CD14-positive monocyte (primary cell): ENCODE measurements at regions not wholly inside any gene's neighbourhood (a gene's known extent, or its start where the extent isn't known, plus 50 kb on each side); places are given as distances from the start of the nearest gene placed in this dataset.

ENCODE experiments used
- DNase-seq, 3 donors: peaks; one replicate each; pipeline ENCODE4 v3.0.0-alpha.2; 2011 to 2022
- H2AFZ ChIP-seq: 2 replicates; pipeline ENCODE4 v1.6.0; 2012; ENCODE audit warnings: mild to moderate bottlenecking, low read depth, low read length, inconsistent platforms; ENCODE audit not compliant: insufficient read depth, poor library complexity, severe bottlenecking
- H3K27ac ChIP-seq, 2 donors: 1 replicate in 1 of 2; 2 replicates in 1 of 2; pipeline ENCODE4 v1.5.1; 2012 to 2013; ENCODE audit warnings: low read length in 2 of 2, control low read depth in 1 of 2, inconsistent platforms in 1 of 2, low read depth in 1 of 2, mild to moderate bottlenecking in 1 of 2
- H3K27me3 ChIP-seq, 2 donors: one replicate each; pipeline versions ENCODE4 v1.6.0 to v1.6.1; 2011 to 2013; ENCODE audit warnings: low read length in 2 of 2; ENCODE audit not compliant: control insufficient read depth in 2 of 2, insufficient read depth in 2 of 2
- H3K36me3 ChIP-seq, 2 donors: replicated peaks in 1 of 2; 1 replicate in 1 of 2; 2 replicates in 1 of 2; pipeline versions ENCODE4 v1.5.1 to v1.6.1; 2012 to 2013; ENCODE audit warnings: low read length in 2 of 2, control low read depth in 1 of 2, inconsistent platforms in 1 of 2, mild to moderate bottlenecking in 1 of 2; ENCODE audit not compliant: insufficient read depth in 2 of 2, control insufficient read depth in 1 of 2
- H3K4me1 ChIP-seq, 2 donors: 1 replicate in 1 of 2; 2 replicates in 1 of 2; pipeline versions ENCODE4 v1.5.1 to v1.6.1; 2012 to 2013; ENCODE audit warnings: low read length in 2 of 2, control low read depth in 1 of 2, inconsistent platforms in 1 of 2, mild to moderate bottlenecking in 1 of 2, moderate library complexity in 1 of 2; ENCODE audit not compliant: insufficient read depth in 2 of 2, control insufficient read depth in 1 of 2
- H3K4me2 ChIP-seq: replicated peaks from 2 replicates; pipeline ENCODE3; 2012; ENCODE audit warnings: low read length, moderate library complexity, mild to moderate bottlenecking; ENCODE audit not compliant: poor library complexity, severe bottlenecking; ENCODE audit errors: extremely low read depth
- H3K4me3 ChIP-seq, 3 experiments: fragments of 200-600 bp in 1 of 3; sonication (generic) in 1 of 3; replicated peaks in 1 of 3; 1 replicate in 2 of 3; 2 replicates in 1 of 3; pipeline ENCODE4 v1.5.1; 2011 to 2013; ENCODE audit warnings: low read length in 3 of 3, mild to moderate bottlenecking in 3 of 3, control low read depth in 2 of 3, low read depth in 2 of 3, inconsistent platforms in 1 of 3, moderate library complexity in 1 of 3
- H3K79me2 ChIP-seq: 2 replicates; pipeline ENCODE4 v1.6.0; 2012; ENCODE audit warnings: mild to moderate bottlenecking, control low read depth, inconsistent platforms, low read length, moderate library complexity; ENCODE audit not compliant: insufficient read depth
- H3K9ac ChIP-seq: 2 replicates; pipeline ENCODE4 v1.6.0; 2017; ENCODE audit warnings: low read length, mild to moderate bottlenecking; ENCODE audit not compliant: insufficient read depth, poor library complexity, severe bottlenecking
- H3K9me3 ChIP-seq, 2 donors: replicated peaks in 1 of 2; 1 replicate in 1 of 2; 2 replicates in 1 of 2; pipeline versions ENCODE4 v1.5.1 to v1.6.1; 2012 to 2013; ENCODE audit warnings: low read length in 2 of 2, control low read depth in 1 of 2; ENCODE audit not compliant: control insufficient read depth in 1 of 2, insufficient read depth in 1 of 2
- H4K20me1 ChIP-seq: 2 replicates; pipeline ENCODE4 v1.6.0; 2012; ENCODE audit warnings: mild to moderate bottlenecking, low read length, control low read depth, moderate library complexity; ENCODE audit not compliant: insufficient read depth
- H3K27ac Mint-ChIP-seq, 7 donors: one replicate each; pipeline ENCODE4 v1.8.0; 2020; ENCODE audit warnings: mild to moderate bottlenecking in 7 of 7, mixed read lengths in 7 of 7, moderate library complexity in 6 of 7, inconsistent platforms in 2 of 7
- H3K27me3 Mint-ChIP-seq, 3 donors: one replicate each; pipeline ENCODE4 v1.8.0; 2021 to 2022; ENCODE audit warnings: low read depth in 3 of 3, mild to moderate bottlenecking in 3 of 3, mixed read lengths in 3 of 3, moderate library complexity in 3 of 3, inconsistent platforms in 1 of 3
- H3K36me3 Mint-ChIP-seq, 2 donors: one replicate each; pipeline ENCODE4 v1.8.0; 2020; ENCODE audit warnings: mixed read lengths in 2 of 2, inconsistent platforms in 1 of 2, mild to moderate bottlenecking in 1 of 2
- H3K4me1 Mint-ChIP-seq: one replicate; pipeline ENCODE4 v1.8.0; 2020; ENCODE audit warnings: mild to moderate bottlenecking, mixed read lengths
- H3K4me3 Mint-ChIP-seq, 2 donors: one replicate each; pipeline ENCODE4 v1.8.0; 2020; ENCODE audit warnings: mild to moderate bottlenecking in 2 of 2, mixed read lengths in 2 of 2, moderate library complexity in 1 of 2
- H3K9me3 Mint-ChIP-seq, 7 donors: one replicate each; pipeline ENCODE4 v1.8.0; 2020 to 2022; ENCODE audit warnings: mixed read lengths in 7 of 7, mild to moderate bottlenecking in 6 of 7, moderate library complexity in 6 of 7, inconsistent platforms in 2 of 7
- CTCF ChIP-seq: fragments of 200-600 bp; IDR thresholded peaks from one replicate; pipeline ENCODE4 v1.8.0; 2022; ENCODE audit warnings: antibody characterized with exemption, mild to moderate bottlenecking
- WGBS: methylation state at CpG from one replicate; pipeline ENCODE4 v1.1.5; 2013; ENCODE audit warnings: missing lambda C conversion rate; ENCODE audit not compliant: insufficient coverage; 5-methylcytosine and 5-hydroxymethylcytosine counted together
- intact Hi-C, 2 donors: fragments of 100-400 bp; cut with micrococcal nuclease; formaldehyde crosslinking; loops; one replicate each; pipeline versions ENCODE4 v1.15.0 to v1.15.1; 2023

- no peaks in the 10 kb centered on the region for H3K79me2 ChIP-seq
- H3K27me3 Mint-ChIP-seq, result peaks cover 0 to 8% (median 1%) of the 10 kb centered on the region in 3 donors
- H3K9ac ChIP-seq, result no peak overlapping the region
- WGBS, result no CpG with 5 or more reads among the region's 2 CpGs
- no peaks in the 10 kb centered on the region for H3K4me1 Mint-ChIP-seq
- intact Hi-C loops, result no loop called here
- no peak overlapping the region for H2AFZ ChIP-seq
- H3K4me1 ChIP-seq, result no peaks in the 10 kb centered on the region
- no peaks in the 10 kb centered on the region for H3K9me3 ChIP-seq
- no peak overlapping the region for H3K4me2 ChIP-seq
- no peak for DNase-seq
- no peak overlapping the region for H3K27ac Mint-ChIP-seq
- no peak for TF ChIP-seq CTCF
- H3K36me3 ChIP-seq, result no peaks in the 10 kb centered on the region
- no peak overlapping the region for H3K4me3 Mint-ChIP-seq
- H4K20me1 ChIP-seq, result no peaks in the 10 kb centered on the region
- H3K9me3 Mint-ChIP-seq, result peaks cover 0 to 2% (median 0%) of the 10 kb centered on the region in 7 donors
- no peaks in the 10 kb centered on the region for H3K27me3 ChIP-seq
- H3K36me3 Mint-ChIP-seq, result no peaks in the 10 kb centered on the region
- no peak overlapping the region for H3K4me3 ChIP-seq
- H3K27ac ChIP-seq, result no peak overlapping the region
Measured at GRCh38 chrX:10707773-10708172, 87.4 kb upstream of the MID1 start.

DNA sequence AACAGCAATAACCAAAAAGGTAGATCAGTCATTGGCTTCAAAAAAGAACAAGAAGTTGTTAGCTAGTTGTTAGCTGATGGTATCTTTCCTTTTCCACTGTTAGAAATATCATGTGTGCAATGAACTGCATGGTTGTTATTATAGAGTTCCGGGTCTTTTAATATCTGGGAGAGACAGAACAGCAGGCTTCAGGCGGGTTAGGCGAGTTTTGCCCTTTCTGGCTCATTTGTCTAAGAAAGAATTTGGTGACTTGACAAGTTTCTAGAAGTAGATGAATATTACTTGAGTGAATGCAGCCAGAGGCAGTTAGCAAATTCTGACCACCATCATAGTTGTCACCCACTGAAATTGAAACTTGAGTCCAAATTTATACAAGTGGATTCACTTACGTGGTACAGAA, 88.9 kb upstream of the MID1 start:
- no peak overlapping the region for H3K27ac Mint-ChIP-seq
- Histone ChIP-seq H3K79me2 (no peaks in the 10 kb centered on the region), H3K4me3 (no peak overlapping the region), H3K9me3 (no peaks in the 10 kb centered on the region), H3K9ac (no peak overlapping the region), H3K4me1 (no peaks in the 10 kb centered on the region), H3K27ac (no peak overlapping the region), H3K4me2 (no peak overlapping the region), H3K36me3 (no peaks in the 10 kb centered on the region), H4K20me1 (no peaks in the 10 kb centered on the region), H3K27me3 (no peaks in the 10 kb centered on the region), H2AFZ (no peak overlapping the region)
- H3K36me3 Mint-ChIP-seq, result no peaks in the 10 kb centered on the region
- H3K9me3 Mint-ChIP-seq, result peaks cover 0 to 4% (median 0%) of the 10 kb centered on the region in 7 donors
- WGBS, result 100% methylated on average over 3 of the region's 4 CpGs
- H3K4me3 Mint-ChIP-seq, result no peak overlapping the region
- intact Hi-C loops, result no loop called here
- no peak for TF ChIP-seq CTCF
- DNase-seq, result no peak
- no peaks in the 10 kb centered on the region for H3K4me1 Mint-ChIP-seq
- peaks cover 0 to 8% (median 1%) of the 10 kb centered on the region in 3 donors for H3K27me3 Mint-ChIP-seq
